Gastroesophageal sphincter (tissue), 3 donors: ENCODE measurements at regions not wholly inside any gene's neighbourhood (a gene's known extent, or its start where the extent isn't known, plus 50 kb on each side); places are given as distances from the start of the nearest gene placed in this dataset.

ENCODE experiments used
- CTCF ChIP-seq, 4 experiments: fragments of 200-600 bp in 2 of 4; fragments of 450-650 bp in 2 of 4; sonication (generic) in 1 of 4; IDR thresholded peaks; one replicate each; pipeline ENCODE4 v1.5.1; 2017 to 2019; ENCODE audit warnings: antibody characterized with exemption in 4 of 4, mild to moderate bottlenecking in 2 of 4, moderate library complexity in 2 of 4
- EP300 ChIP-seq: sonication (generic); formaldehyde crosslinking; IDR thresholded peaks from one replicate; pipeline ENCODE4 v1.6.1; 2017; ENCODE audit warnings: antibody characterized with exemption, mild to moderate bottlenecking

DNA sequence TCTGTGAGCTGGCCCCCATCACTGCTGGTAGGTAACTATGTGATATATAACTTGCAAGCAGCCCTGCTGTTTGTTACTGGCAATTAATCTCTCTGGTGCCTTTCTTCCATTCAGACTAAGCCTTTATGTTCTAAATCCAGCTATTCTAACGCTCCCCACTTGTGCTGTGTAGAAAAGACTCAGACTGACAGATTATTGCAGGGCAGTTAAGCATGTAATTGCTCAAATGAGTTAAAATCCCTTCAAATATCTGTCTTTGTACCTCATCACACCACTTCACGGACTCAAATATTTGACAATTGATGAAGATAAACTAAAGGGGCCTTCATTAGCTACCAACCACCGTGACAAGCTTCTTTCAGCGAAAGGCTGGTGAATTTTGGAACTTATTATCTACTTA, 416.2 kb downstream of the NR2F2 start:
- TF ChIP-seq CTCF (IDR thresholded peaks at IDR 0.05) (no peak), EP300 (no peak)
